GM13976 (cell line): ENCODE measurements at regions not wholly inside any gene's neighbourhood (a gene's known extent, or its start where the extent isn't known, plus 50 kb on each side); places are given as distances from the start of the nearest gene placed in this dataset.
A peak's percentile ranks its signal among the peaks of the same experiment; 100 is the strongest.
"Not testable (repeated sequence)": the region's sequence is repeated elsewhere in the genome, so short reads cannot be mapped to it uniquely, and the experiment has no call there.

ENCODE experiments used
- DNase-seq: peaks from one replicate; pipeline ENCODE4 v3.0.0; 2012; ENCODE audit warnings: low spot score
- CTCF ChIP-seq: IDR thresholded peaks from 2 replicates; pipeline ENCODE4 v1.5.1; 2012; ENCODE audit warnings: borderline replicate concordance, mild to moderate bottlenecking; ENCODE audit not compliant: insufficient read depth; ENCODE audit errors: extremely low read depth, missing control alignments, control extremely low read depth
- in situ Hi-C: fragments of 300-500 bp; cut with MboI; formaldehyde crosslinking; loops from one replicate; pipeline ENCODE4 v1.12.0; 2022; ENCODE audit warnings: low sequenced_read_pairs, mixed read lengths, inconsistent platforms; ENCODE audit not compliant: unreplicated experiment

- in situ Hi-C loops: no loop called here
- TF ChIP-seq CTCF: no peak
- no peak for DNase-seq
Observed at GRCh38 chr21:35191128-35191527, 142.0 kb upstream of the RUNX1 start.

DNA sequence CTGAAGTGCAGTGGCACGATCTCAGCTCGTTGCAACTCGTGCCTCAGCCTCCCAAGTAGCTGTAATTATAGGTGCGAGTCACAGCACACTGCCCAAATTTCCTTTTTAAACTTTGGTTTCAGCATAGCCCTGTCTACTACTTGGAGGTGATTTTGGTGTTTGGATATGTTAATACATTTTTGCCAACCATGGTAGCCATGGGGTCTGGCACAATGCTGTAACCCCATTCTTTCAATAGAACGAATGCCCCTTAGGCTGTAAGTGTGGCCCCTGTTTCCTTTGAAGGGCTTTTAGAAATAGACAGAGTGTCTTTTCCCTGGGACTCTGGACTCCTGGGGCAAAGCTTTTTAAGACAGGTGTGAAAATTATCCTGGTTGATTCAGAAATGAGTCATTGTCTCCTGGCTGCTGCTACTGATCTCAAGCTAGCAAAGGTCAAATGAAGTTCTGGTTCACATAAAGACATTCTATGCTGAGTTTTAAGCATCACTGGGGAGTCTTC lies 141.1 kb upstream of the RUNX1 start:
- no peak for DNase-seq
- TF ChIP-seq CTCF: no peak
- in situ Hi-C loops: no loop called here

- no peak for TF ChIP-seq CTCF
- in situ Hi-C loops: no loop called here
- DNase-seq: peak; percentile 50
Observed at GRCh38 chr21:35189077-35189863, 140.2 kb upstream of the RUNX1 start.

DNA sequence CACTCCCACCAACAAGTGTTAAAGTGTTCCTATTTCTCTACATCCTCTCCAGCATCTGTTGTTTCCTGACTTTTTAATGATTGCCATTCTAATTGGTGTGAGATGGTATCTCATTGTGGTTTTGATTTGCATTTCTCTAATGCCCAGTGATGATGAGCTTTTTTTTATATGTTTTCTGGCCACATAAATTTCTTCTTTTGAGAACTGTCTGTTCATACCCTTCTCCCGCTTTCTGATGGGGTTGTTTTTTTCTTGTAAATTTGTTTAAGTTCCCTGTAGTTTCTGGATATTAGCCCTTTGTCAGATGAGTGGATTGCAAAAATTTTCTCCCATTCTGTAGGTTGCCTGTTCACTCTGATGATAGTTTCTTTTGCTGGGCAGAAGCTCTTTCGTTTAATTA lies 134.3 kb upstream of the RUNX1 start:
- DNase-seq, in situ Hi-C loops: not testable (repeated sequence)

GRCh38 chr21:35179990-35180540 lies 131.0 kb upstream of the RUNX1 start:
- DNase-seq: no peak
- no peak for TF ChIP-seq CTCF
- in situ Hi-C loops: no loop called here

- in situ Hi-C loops: no loop called here
- DNase-seq: no peak
- no peak for TF ChIP-seq CTCF
Observed at GRCh38 chr21:35178827-35179226, 129.7 kb upstream of the RUNX1 start.

DNA sequence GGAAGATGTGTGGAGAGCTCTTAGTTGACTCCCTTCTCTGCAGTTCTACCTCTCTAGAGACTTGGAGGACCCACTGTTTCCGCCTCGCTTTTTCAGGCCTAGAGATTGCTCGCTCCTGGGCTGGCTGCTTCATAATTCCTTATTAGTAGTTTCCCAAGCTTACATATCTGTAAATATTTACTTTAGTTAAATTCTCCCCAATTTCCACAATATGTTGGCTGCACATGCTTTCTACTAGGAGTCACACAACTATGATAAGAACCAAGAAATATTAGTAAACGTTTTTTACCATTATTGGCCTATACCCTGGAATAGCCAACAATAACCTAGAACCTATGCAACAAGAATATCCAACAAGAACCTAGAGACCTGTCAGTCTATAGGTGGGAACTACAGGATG lies 129.0 kb upstream of the RUNX1 start:
- TF ChIP-seq CTCF: no peak
- in situ Hi-C loops: no loop called here
- DNase-seq: no peak
